Spleen (tissue), 7 donors: ENCODE measurements at regions not wholly inside any gene's neighbourhood (a gene's known extent, or its start where the extent isn't known, plus 50 kb on each side); places are given as distances from the start of the nearest gene placed in this dataset.

ENCODE experiments used
- CTCF ChIP-seq, 11 experiments: fragments of 200-600 bp in 7 of 11; fragments of 450-650 bp in 4 of 11; sonication (generic) in 4 of 11; IDR thresholded peaks in 8 of 11; conservative IDR thresholded peaks in 3 of 11; 1 replicate in 7 of 11; 2 replicates in 4 of 11; pipeline versions ENCODE4 v1.4.0 to v1.8.0; 2016 to 2021; ENCODE audit warnings: antibody characterized with exemption in 11 of 11, inconsistent platforms in 4 of 11, mild to moderate bottlenecking in 1 of 11
- POLR2A ChIP-seq, 3 donors: fragments of 450-650 bp; IDR thresholded peaks; one replicate each; pipeline ENCODE4 v1.5.1; 2017; ENCODE audit warnings: antibody characterized with exemption in 3 of 3, mild to moderate bottlenecking in 1 of 3
- donor health status: DM: no; HTN: no; CAD: no; lungs with moderate emphysema.
- donor health status: DM: no; HTN: no; CAD: no.
- donor health status: DM: no; HTN: no; CAD: no.

GRCh38 chr11:116078101-116078591 lies 573.9 kb upstream of the CADM1 start:
- TF ChIP-seq CTCF (IDR thresholded peaks at IDR 0.05 in 8 of 11, conservative IDR thresholded peaks at IDR 0.05 in 3 of 11), result peak in 1 of 11 experiments; percentile 8
- no peak for TF ChIP-seq POLR2A (IDR thresholded peaks at IDR 0.05)
